OCI-LY1 (cell line): ENCODE measurements at regions not wholly inside any gene's neighbourhood (a gene's known extent, or its start where the extent isn't known, plus 50 kb on each side); places are given as distances from the start of the nearest gene placed in this dataset.

Source experiments
- H2AFZ ChIP-seq: fragments of 200-600 bp; sonication (generic), shearing (Covaris generic); 2 replicates; pipeline ENCODE4 v1.6.0; 2014; ENCODE audit warnings: antibody characterized with exemption, mild to moderate bottlenecking, low read length
- H3F3A ChIP-seq: fragments of 200-600 bp; sonication (generic), shearing (Covaris generic); 2 replicates; pipeline ENCODE4 v1.6.0; 2014; ENCODE audit warnings: mild to moderate bottlenecking, antibody characterized with exemption, low read length, moderate library complexity; ENCODE audit not compliant: insufficient read depth
- H3K27ac ChIP-seq: fragments of 200-600 bp; sonication (generic); 2 replicates; pipeline ENCODE4 v1.5.1; 2014; ENCODE audit warnings: low read length, mixed run types, mild to moderate bottlenecking, low read depth; ENCODE audit not compliant: poor library complexity, severe bottlenecking
- H3K27me3 ChIP-seq: fragments of 200-600 bp; sonication (generic); 2 replicates; pipeline ENCODE4 v1.6.0; 2014; ENCODE audit warnings: antibody characterized with exemption, mild to moderate bottlenecking, low read length, moderate library complexity; ENCODE audit not compliant: insufficient read depth
- H3K36me3 ChIP-seq: fragments of 200-600 bp; sonication (generic); 2 replicates; pipeline ENCODE4 v1.6.1; 2014; ENCODE audit warnings: mild to moderate bottlenecking, antibody characterized with exemption, low read length, moderate library complexity, mixed read lengths; ENCODE audit not compliant: insufficient read depth
- H3K4me1 ChIP-seq: fragments of 200-600 bp; sonication (generic); 2 replicates; pipeline ENCODE4 v1.5.1; 2014; ENCODE audit warnings: mild to moderate bottlenecking, low read length, moderate library complexity; ENCODE audit not compliant: insufficient read depth, severe bottlenecking
- H3K4me2 ChIP-seq: fragments of 200-600 bp; sonication (generic), shearing (Covaris generic); 2 replicates; pipeline ENCODE4 v1.6.1; 2014; ENCODE audit warnings: low read length
- H3K4me3 ChIP-seq: fragments of 200-600 bp; sonication (generic); 2 replicates; pipeline ENCODE4 v1.5.1; 2014; ENCODE audit warnings: low read length, low read depth, mild to moderate bottlenecking, mixed read lengths; ENCODE audit not compliant: poor library complexity, severe bottlenecking
- H3K79me2 ChIP-seq: fragments of 200-600 bp; shearing (Covaris generic); 2 replicates; pipeline ENCODE4 v1.6.1; 2016; ENCODE audit warnings: mixed run types, low read length, mixed read lengths; ENCODE audit not compliant: insufficient read depth
- H3K9ac ChIP-seq: fragments of 200-600 bp; sonication (generic), shearing (Covaris generic); 2 replicates; pipeline ENCODE4 v1.6.1; 2014; ENCODE audit warnings: mild to moderate bottlenecking, low read length, mixed read lengths
- H3K9me2 ChIP-seq: fragments of 200-600 bp; sonication (generic), shearing (Covaris generic); 2 replicates; pipeline ENCODE4 v1.6.1; 2014; ENCODE audit warnings: low read depth, mild to moderate bottlenecking, low read length, mixed read lengths
- H3K9me3 ChIP-seq: fragments of 200-600 bp; shearing (Covaris generic); 2 replicates; pipeline ENCODE4 v1.6.1; 2014; ENCODE audit warnings: low read length, mixed read lengths
- H4K20me1 ChIP-seq: fragments of 200-600 bp; sonication (generic), shearing (Covaris generic); 2 replicates; pipeline ENCODE4 v1.6.0; 2016; ENCODE audit warnings: mild to moderate bottlenecking, low read length; ENCODE audit not compliant: insufficient read depth
- CTCF ChIP-seq: fragments of 200-600 bp; sonication (generic), shearing (Covaris generic); IDR thresholded peaks from 2 replicates; pipeline ENCODE4 v1.5.1; 2017; ENCODE audit warnings: mild to moderate bottlenecking, antibody characterized with exemption, low read length, moderate library complexity, mixed read lengths
- EZH2 ChIP-seq: fragments of 200-600 bp; sonication (generic), shearing (Covaris generic); IDR thresholded peaks from 2 replicates; pipeline ENCODE4 v1.8.0; 2017; ENCODE audit warnings: borderline replicate concordance, mixed run types, mild to moderate bottlenecking, antibody characterized with exemption, low read length, moderate library complexity, mixed read lengths

DNA sequence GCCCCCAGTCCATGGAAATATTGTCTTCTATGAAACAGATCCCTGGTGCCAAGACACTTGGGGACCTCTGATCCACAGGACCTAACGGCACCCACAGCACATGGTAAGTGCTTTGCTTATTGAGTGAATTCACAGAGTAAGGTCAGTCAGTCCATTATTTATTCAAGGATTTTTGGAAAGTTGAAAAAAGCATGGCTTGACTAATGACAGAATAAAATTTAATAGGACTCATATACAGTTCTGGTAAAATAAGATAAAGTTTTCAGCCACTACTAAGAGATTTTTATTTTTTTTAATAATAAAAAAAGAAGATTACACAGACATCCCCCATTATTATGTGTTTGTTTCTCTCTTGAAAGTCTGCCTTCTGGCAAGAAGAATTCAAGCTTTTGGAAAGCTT, 490.6 kb upstream of the HS3ST1 start:
- no peaks in the 10 kb centered on the region for H3K9me2 ChIP-seq
- no peaks in the 10 kb centered on the region for H4K20me1 ChIP-seq
- no peak for TF ChIP-seq EZH2
- no peak for TF ChIP-seq CTCF
- H2AFZ ChIP-seq = no peak overlapping the region
- H3K4me1 ChIP-seq = no peaks in the 10 kb centered on the region
- H3K4me3 ChIP-seq = no peak overlapping the region
- no peaks in the 10 kb centered on the region for H3K9me3 ChIP-seq
- H3F3A ChIP-seq = no peaks in the 10 kb centered on the region
- H3K4me2 ChIP-seq = no peak overlapping the region
- H3K36me3 ChIP-seq = no peaks in the 10 kb centered on the region
- no peak overlapping the region for H3K9ac ChIP-seq
- H3K27me3 ChIP-seq = no peaks in the 10 kb centered on the region
- no peaks in the 10 kb centered on the region for H3K79me2 ChIP-seq
- no peak overlapping the region for H3K27ac ChIP-seq

DNA sequence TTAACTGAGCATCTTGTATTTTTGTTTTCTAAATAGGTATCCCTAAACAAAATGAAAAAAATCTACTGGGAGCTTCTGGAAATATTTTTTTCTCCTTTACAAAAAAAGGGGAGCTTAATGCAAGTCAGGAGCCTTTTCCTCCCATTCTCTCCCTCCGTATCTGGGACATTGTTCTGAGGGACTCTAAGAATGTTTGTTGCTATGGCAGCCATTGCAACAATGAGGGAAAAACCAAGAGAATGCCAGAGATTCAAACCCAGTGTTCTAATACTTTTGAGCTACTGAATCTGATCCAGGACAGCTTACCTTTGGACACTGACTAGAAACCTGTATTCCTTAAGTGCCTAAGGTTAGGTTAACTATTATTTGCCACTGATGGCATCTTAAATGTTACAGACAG, 485.7 kb upstream of the HS3ST1 start:
- TF ChIP-seq CTCF = no peak
- TF ChIP-seq EZH2 = no peak
- no peaks in the 10 kb centered on the region for H3K9me2 ChIP-seq
- H3K9me3 ChIP-seq = no peaks in the 10 kb centered on the region
- H3K27ac ChIP-seq = no peak overlapping the region
- no peak overlapping the region for H3K9ac ChIP-seq
- H3K4me2 ChIP-seq = no peak overlapping the region
- no peak overlapping the region for H3K4me3 ChIP-seq
- no peaks in the 10 kb centered on the region for H3K27me3 ChIP-seq
- no peaks in the 10 kb centered on the region for H3K4me1 ChIP-seq
- H4K20me1 ChIP-seq = no peaks in the 10 kb centered on the region
- no peaks in the 10 kb centered on the region for H3F3A ChIP-seq
- H2AFZ ChIP-seq = no peak overlapping the region
- H3K79me2 ChIP-seq = no peaks in the 10 kb centered on the region
- no peaks in the 10 kb centered on the region for H3K36me3 ChIP-seq

GRCh38 chr4:11912886-11913285, 484.2 kb upstream of the HS3ST1 start:
- H3K79me2 ChIP-seq = no peaks in the 10 kb centered on the region
- TF ChIP-seq CTCF (no peak), EZH2 (no peak)

More at GRCh38 chr4:11912886-11913285, 484.2 kb upstream of the HS3ST1 start:
- Histone ChIP-seq H3K9me2 (no peaks in the 10 kb centered on the region), H3K27me3 (no peaks in the 10 kb centered on the region), H3K4me3 (no peak overlapping the region), H3F3A (no peaks in the 10 kb centered on the region), H3K27ac (no peak overlapping the region), H3K4me1 (no peaks in the 10 kb centered on the region), H3K9ac (no peak overlapping the region), H3K36me3 (no peaks in the 10 kb centered on the region), H4K20me1 (no peaks in the 10 kb centered on the region), H2AFZ (no peak overlapping the region), H3K4me2 (no peak overlapping the region), H3K9me3 (no peaks in the 10 kb centered on the region)
